NCI-H146 treated with DMSO at 0.1 percent for 48 hours (cell line): ENCODE measurements at regions not wholly inside any gene's neighbourhood (a gene's known extent, or its start where the extent isn't known, plus 50 kb on each side); places are given as distances from the start of the nearest gene placed in this dataset.

ENCODE experiments used
- DNase-seq: peaks from one replicate; lab custom pipeline; 2025; ENCODE audit not compliant: unreplicated experiment; lab: John Stamatoyannopoulos, UW

DNA sequence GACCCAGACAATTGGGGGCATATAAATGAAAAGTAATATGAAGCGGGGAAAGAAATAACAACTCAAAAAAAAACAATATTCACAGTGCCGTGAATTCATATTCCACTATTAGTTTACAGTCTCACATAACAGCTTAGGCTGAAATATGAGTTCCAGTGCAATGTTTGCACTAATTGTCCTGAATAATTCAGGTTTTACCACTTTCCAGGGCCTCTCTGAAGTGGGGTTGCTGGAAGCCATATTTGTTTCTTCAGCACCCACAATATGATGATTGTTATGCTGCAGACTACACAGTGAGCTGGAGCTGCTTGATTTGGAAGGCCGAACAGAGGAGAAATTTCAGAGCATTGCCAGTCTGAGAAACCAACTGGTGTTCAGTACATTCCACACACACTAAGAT lies 894.5 kb upstream of the ACVR2A start:
- no peak for DNase-seq

DNA sequence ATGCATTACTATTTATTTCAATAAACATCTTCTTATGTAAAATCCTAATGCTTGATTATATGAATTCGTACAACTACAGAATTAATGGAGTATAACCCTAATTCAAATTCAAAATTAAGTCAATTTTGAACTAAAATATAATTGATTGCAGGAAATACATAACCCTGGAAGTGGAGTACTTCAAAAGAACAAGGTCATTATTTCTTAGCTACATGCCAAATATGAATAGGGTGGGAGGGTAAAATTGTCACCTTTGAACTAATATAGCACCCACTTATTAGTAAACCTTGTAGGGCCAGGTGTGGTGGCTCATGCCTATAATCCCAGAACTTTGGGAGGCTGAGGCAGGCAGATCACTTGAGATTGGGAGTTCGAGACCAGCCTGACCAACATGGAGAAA lies 895.4 kb upstream of the ACVR2A start:
- no peak for DNase-seq

DNA sequence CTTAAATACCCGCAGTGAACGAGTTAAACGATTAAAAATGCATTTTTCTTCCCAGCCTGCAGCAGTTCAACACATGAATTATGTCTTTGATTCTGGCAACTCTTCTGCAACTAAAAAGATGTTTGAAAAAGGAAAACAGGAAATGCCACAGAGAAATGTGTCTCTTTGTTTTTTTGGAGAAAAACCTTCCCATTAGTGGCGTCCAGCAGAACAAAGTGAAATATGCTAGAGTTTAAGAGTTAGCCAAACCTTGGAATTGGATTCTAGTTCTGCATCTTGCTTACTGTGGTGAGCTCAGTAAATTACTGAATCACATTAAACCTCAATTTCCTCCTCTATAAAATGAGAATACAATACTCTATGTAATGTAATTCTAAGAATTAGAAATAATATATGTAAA lies 900.2 kb upstream of the ACVR2A start:
- no peak for DNase-seq

DNA sequence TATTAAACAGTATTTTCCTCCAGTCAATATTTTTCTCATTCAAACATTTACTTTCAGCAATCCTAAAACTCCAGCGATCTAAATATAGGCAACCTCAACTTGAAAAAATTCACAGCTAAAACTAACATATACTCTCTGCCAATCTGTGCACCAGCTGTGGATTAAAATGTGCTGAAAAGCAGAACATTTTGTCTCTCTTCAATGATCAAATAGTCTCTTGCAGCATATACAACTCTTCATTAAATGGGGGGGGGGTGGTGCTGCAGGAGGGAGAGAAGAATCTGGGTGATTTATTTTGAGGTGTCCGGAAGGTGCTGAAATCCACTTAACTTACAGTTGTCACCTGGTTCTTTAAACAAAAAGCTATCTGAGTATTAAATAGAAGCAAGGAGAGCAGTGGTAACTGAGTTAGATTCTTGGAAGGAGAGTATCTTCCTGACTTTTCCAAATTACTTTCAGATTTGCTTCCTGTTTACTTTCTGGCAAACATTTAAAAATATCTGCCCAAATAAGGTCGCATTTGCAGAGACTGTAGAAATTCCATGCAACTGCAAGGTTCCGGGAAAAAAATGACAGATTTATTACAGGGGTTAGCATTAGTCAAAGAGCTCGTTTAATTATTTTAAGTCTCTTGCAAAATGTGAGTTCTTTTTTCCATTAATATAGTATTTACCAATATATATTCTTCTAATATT lies 904.7 kb upstream of the ACVR2A start:
- DNase-seq = no peak

DNA sequence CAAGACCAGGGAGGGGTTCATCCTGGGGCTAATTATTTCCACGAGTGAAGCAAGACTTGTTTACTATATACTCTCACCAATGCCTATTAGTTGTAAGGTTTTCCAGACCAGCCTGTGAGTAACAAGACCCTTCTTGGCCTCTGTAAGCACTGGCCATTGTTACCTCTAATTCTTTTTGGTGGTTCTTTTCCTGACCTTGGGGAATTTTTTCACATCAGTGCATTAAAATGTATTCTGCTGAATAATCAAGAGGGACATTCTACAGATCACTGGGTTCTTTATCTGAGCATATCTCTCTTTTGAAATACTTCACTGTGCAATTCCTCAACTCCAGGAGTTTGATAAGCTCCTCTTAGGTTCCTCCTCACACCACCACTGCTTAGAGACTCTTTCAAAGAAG lies 909.9 kb upstream of the ACVR2A start:
- no peak for DNase-seq

DNA sequence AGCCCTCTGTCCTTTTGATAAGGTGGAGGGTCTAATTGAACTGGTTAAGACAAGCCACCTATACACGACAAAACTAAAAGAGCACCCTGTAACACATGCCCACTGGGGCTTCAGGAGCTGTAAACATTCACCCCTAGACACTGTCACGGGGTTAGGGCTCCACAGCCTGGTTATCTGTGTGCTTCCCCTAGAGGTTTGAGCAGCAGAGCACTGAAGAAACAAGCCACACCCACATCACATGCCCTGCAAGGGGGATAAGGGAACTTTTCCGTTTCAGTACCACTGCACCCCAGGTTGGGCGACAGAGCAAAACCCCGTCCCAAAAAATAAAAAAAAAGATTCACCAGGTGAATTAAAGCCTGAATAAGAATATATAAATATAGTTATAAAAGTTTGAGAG lies 913.7 kb upstream of the ACVR2A start:
- no peak for DNase-seq

DNA sequence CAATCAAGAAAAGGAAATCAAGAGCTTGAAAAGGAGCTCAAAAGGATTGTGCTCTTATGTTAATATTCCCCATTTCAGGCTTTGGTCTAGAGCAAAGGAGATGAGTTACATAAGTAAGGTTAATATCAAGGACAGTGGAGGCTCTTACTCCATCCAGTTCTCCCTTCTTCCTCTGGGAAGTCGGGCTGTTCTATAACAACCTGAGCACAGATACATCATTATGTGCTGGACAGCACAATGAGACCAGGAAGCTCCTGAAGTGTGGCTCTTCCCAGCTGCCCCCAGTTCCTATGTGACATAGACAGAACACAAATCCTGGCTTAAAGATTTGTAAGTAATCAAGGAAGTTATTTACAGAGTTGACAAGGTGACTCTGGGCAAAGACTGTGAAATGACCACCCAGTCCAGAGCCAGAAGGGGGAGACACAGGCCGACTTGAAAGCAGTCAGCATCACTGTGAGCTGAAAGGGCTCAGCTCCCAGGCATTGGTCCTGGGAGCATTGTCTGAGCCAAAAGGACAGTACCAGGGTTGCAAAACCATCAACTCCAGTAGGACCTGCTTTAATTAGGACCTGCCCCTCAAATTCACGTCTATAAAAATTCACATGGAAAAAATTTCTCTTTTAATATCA lies 917.6 kb upstream of the ACVR2A start:
- DNase-seq = no peak

DNA sequence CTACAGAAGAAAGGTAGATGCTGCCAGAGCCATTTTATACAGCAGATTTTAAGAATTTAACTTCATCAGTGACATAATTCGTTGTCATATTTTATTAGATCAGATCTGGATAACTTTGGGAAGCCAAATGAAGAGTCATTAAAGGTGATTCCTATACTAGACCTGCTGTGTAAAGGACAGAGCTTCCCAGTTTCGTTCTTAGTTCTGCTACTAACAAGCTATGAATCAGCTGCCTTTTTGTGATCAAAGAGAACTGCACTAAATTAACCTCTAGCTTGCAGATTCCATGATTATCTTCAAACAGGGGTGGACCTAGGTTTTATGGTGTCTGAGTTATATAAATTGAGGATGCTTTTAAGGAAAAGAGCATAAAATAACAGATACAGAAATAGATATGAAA lies 926.5 kb upstream of the ACVR2A start:
- no peak for DNase-seq

DNA sequence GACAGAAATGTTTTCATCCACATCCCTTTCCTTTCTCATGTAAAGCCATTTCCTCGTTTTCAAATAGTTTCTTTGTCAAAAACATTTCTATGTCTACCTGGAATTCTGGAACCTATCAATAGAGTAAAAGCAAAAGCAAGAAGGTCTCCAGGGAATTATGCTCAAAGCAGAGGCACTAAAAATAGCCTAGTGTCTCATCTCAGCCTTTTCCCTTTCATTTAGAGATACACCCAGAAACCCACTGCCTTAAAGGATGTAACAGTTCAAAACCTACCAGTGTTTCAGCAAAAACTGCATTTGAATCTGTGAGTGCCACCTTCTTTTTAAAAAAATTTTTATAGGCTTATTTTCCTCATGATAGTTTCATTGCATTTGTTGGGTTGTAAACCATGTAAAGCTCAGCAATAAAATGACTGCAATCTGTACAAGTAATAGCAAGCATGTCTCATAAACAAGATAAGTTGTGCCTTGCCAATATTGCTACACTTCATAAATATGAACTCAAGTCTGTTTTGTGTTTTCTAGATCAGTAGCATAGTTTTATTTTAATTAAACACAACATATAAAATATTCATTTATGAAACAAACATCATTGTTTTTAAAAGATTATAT lies 927.3 kb upstream of the ACVR2A start:
- no peak for DNase-seq

DNA sequence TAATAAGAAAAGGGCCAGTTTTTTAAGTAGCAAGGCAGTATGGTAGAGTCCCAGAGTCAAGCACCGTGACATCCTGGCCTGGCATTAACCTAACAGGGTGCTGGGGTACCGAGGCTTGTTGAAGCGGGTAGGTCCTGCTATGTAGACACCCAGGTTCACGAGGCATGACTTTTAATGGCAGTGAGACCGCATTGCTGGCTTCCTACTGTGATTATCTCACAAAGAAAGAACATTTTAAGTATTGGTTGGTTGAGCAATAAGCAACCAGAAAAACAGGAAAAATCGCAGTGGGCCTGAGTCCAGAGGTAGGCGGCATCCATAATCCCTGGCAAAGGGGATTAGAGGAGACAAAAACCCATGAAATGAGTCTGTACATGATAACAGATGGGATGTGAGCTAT lies 927.9 kb upstream of the ACVR2A start:
- DNase-seq = no peak

DNA sequence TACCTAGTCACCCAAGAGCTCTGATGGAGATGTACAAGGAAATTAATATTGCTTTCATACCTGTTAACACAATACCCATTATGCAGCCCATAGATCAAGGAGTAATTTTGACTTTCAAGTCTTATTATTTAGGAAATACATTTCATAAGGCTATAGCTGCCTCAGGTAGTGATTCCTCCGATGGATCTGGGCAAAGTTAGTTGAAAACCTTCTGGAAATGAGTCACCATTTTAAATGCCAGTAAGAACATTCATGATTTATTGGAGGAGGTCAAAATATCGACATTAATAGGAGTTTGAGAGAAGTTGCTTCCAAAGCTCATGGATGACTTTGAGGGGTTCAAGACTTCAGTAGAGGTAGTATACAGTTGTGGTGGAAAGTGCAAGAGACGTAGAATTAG lies 931.4 kb upstream of the ACVR2A start:
- no peak for DNase-seq

DNA sequence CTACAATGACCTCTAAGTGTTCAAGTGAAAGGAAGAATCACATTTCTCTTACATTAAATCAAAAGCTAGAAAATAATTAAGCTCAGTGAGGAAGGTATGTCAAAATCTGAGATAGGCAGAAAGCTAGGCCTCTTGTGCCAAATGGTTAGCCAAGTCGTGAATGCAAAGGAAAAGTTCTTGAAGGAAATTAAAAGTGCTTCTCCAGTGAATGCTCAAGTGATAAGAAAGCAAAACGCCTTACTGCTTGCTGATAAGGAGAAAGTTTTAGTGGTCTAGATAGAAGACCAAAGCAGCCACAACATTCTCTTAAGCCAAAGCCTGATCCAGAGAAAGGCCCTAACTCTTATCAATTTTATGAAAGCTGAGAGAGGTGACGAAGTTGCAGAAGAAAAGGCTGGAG lies 932.3 kb upstream of the ACVR2A start:
- no peak for DNase-seq

DNA sequence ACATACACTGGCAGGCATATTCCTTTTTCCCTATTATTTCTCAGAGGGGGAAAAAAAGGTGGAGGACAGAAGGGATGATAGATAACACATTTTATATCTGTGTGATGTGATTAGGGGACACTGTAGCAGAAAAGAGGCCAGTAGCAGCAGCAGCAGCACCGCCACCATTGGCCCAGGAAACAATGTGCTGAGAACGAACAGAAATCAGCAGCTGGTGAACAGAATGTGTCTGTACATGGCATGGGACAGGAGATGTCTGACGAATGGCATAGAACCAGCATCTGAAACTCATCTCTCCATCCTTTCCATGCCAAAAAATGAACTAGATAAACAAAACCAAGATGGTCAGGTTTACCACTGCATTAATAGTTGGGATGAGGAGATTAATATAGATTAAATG lies 936.1 kb upstream of the ACVR2A start:
- no peak for DNase-seq

DNA sequence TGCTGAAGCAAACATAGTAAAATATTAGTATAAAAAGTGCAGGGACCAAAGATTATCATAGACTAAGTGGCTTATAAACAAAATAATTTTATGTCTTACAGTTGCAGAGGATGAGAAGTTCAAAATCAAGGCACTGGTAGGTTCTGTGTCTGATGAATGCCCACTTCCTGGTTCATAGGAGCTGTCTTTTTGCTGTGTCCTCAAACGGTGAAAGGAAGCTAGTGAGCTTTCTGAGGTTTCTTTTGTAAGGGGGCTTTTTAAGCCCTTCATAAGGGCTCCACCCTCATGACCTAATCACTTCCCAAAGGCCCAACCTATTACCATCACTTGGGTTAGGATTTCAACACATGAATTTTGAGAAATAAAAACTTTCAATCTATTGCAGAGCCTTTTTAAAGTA lies 946.7 kb upstream of the ACVR2A start:
- no peak for DNase-seq

DNA sequence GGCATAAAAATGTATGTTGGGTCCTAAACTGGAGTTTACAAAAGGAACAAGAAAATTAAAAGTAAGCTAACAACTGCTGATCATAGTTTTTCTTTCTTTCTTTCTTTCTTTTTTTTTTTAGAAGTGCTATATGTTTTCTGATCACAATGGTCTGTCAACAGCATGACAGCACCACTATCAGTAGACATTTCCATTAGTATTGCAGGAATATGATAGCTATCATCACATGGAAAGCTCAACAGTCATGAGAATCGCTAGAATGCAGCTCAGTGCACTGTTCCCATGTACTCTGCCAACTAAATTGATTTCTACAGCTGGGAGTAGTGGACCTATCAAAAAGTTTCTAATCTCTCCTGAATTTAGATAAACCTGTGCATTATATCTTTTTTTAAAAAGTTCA lies 950.3 kb upstream of the ACVR2A start:
- no peak for DNase-seq

DNA sequence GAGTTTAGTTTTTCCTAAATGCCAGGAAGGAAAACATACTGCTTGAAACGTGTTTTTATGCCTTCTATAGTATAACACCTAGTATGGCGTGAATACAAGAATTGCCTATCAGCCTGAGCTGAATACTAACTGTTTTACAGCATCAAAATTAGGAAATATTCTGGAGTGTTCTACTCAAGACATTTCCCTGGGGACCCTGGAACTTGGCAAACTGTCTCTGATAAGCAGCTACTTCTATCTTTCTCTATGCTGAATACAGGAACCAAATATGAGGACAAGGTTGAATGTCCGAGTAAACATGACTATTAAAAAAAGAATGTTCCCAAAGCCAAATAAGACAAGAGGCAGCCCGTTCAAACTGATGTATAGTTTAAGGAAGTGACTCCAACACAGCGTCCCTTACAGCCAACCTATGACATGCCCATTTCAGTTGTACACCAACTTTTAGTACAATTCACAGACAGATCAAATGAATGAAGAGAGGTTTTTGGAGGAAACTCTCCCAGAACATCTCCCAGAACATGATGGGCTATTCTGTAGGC lies 951.3 kb upstream of the ACVR2A start:
- DNase-seq = no peak

DNA sequence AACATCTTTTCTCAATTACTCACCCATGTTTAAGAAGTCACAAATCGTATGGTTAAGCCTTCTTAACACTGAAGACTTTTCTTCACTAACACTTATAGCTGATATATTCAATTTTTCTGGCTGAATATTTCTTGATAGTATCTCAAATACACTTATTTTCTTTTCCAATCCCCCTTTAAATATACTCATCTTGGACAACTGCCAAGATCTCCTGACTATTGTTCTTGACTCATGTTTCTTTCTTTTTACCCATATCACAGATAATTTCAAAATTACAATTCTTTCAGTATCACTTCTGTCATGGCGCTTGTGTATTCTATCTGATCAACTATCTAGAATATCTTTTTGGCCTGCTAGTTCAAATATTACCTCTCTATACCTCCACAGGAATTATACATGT lies 954.3 kb upstream of the ACVR2A start:
- no peak for DNase-seq

DNA sequence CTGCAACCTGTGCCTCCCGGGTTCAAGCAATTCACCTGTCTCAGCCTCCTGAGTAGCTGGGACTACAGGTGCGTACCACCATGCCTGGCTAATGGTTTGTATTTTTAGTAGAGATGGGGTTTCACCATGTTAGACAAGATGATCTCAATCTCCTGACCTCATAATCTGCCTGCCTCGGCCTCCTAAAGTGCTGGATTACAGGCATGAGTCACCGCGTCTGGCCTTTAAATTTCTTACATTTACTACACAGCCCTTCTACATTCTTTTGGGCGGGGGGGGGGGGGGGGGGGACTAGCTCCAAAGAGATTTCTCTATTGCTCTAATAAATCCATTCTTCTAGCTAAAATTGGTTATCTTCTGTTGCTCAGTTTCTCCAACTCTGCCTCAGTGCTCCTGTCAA lies 964.9 kb upstream of the ACVR2A start:
- DNase-seq = no peak

DNA sequence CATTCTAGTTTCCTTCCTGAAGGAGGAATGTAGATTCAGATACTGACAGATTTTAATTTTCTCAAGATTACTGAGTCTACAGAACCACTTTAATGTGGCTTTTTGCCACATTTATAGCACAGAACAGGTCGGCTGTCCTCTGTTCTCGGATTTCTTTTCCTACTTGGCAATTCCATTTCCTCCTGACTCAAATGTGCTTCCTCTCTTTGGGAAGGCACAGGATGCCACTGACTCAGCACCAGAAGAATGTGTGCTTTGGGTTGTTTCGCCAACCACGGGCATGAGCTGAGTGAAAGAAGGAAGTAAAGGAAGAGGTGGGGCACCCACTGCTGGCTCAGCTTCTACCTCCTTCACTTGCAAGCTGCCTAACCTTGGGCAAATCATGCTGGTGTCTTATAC lies 970.6 kb upstream of the ACVR2A start:
- DNase-seq = no peak

DNA sequence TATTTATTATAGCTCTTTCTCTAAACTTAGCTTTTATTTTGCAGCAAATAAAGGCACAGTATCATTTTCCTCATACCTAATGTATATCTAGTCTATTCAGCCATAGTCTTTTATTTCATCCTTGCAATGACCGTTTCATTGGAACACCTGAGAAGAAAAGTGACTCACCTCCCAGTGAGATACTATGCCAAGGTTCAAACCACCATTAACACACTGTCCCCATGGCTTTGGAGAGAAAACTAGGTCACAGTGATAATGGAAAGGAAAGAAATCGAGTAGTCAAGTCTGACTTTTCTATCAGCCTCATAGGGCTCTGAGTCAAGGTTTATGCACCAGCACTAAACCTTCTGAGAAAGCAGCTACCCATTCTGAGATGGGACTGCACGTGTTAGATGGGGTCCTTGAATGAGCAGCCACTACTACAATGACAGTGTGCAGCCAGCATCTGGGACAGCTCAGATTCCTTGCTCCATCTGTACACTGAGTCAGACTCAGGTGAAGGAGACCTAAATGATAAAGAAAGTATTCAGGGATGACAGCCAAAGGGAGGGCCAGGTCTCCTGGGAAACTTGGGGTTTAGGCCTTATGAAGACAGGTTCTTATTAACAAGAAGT lies 971.1 kb upstream of the ACVR2A start:
- no peak for DNase-seq

DNA sequence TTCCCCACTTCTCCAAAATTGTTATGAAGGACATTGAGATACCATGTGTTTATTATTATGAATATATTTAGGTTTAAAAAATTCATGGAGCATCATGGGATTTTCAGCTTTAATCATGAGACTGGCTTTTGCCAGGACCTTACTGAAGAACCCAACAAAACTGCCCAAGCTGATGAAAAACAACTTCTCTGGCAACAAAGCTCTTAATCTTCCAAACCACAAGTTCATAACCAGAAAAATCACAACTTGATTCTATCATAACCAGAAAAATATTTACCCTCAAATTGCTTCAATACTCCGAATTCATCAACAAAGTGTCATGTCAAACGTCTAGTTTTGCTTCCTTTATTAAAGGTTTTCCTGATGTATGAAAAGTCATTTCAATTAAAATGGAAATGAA lies 971.8 kb upstream of the ACVR2A start:
- no peak for DNase-seq

DNA sequence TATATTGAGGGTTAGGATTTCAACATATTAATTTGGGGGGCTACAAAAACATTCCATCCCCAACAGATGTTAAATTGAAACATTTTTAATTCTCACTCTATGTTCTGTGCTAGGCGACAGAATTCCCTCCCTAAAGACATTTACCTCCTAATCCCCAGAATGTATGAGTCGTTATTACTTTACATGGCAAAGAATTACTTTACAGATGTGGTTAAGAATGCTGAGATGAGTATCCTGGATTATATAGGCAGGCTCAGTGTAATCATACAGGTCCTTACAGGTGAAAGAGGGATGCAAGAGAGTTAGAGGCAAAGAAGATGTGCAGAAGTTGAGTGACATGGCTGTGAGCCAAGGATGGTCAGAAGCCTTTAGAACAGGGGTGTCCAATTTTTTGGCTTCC lies 974.1 kb upstream of the ACVR2A start:
- DNase-seq = no peak
